GM06990 (cell line): ENCODE measurements at regions not wholly inside any gene's neighbourhood (a gene's known extent, or its start where the extent isn't known, plus 50 kb on each side); places are given as distances from the start of the nearest gene placed in this dataset.

Experiments used
- DNase-seq: peaks from one replicate; pipeline ENCODE4 v3.0.0-alpha.2; 2011; ENCODE audit not compliant: insufficient read length; ENCODE audit errors: extremely low read depth
- H3K27me3 ChIP-seq: replicated peaks from 2 replicates; pipeline ENCODE4 v1.6.0; 2011; ENCODE audit warnings: low read length; ENCODE audit not compliant: control insufficient read depth, insufficient read depth
- H3K36me3 ChIP-seq: 2 replicates; pipeline ENCODE4 v1.5.1; 2011; ENCODE audit warnings: low read length; ENCODE audit not compliant: control insufficient read depth, insufficient read depth
- H3K4me3 ChIP-seq: replicated peaks from 2 replicates; pipeline ENCODE4 v1.5.1; 2011; ENCODE audit warnings: low read depth, mild to moderate bottlenecking, control low read depth, low read length
- TF ChIP-seq, protein P1 (sequence below): IDR thresholded peaks from 2 replicates; pipeline ENCODE4 v1.5.1; 2011; ENCODE audit warnings: low read length, control low read depth, mild to moderate bottlenecking, inconsistent platforms; ENCODE audit not compliant: insufficient read depth, poor library complexity, severe bottlenecking

DNA sequence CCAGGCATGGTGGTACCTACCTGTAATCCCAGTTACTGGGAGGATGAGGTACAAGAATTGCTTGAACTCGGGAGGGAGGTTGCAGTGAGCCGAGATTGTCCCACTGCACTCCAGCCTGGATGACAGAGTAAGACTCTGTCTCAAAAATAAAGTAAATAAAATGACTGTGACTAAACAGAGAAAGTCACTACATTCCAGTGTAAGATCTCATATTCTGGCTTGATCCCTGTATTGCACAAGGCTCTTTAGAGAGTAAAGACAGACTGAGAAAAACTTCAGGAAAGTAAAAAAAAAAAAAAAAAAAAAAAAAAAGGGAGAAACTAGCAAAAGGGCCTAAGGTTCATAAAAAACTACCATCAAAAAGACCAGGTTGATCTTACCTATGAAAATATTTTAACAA, 106.6 kb upstream of the PJA2 start:
- no peaks in the 10 kb centered on the region for H3K36me3 ChIP-seq
- no peak for DNase-seq
- no peak overlapping the region for H3K4me3 ChIP-seq

DNA sequence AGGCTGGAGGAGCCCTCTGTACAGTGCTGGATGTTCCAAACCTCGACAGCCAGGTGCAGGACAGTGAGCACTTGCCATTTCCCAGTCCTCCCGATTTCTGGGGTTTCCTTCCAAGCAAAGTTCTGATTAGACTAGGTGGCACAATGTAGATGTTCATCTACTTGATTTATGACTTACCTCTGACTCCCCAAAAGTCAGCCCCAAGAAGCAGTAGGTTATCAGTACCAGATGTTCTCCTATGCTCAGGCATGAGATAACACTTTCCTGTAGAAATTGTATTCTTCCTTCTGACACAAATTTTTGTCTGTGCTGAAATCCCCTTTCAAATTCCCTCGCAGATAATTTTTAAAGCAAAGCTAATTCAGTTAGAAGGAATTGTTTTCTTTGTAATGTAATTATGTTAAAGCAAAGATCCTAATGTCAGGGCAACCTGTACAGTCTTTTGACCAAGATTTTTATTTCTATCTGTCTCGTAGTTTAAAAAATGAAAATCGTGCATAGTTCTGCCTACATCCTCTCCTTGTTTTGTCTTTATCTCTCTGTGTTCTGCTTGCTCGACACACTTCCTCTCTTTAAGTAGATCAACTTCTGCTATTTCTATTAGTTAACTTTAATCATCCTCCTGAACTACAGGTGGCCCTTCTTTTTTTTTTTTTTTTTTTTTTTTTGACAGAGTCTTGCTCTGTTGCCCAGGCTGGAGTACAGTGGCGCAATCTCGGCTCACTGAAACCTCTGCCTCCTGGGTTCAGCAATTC, 102.4 kb upstream of the PJA2 start:
- TF ChIP-seq, protein P1, sequence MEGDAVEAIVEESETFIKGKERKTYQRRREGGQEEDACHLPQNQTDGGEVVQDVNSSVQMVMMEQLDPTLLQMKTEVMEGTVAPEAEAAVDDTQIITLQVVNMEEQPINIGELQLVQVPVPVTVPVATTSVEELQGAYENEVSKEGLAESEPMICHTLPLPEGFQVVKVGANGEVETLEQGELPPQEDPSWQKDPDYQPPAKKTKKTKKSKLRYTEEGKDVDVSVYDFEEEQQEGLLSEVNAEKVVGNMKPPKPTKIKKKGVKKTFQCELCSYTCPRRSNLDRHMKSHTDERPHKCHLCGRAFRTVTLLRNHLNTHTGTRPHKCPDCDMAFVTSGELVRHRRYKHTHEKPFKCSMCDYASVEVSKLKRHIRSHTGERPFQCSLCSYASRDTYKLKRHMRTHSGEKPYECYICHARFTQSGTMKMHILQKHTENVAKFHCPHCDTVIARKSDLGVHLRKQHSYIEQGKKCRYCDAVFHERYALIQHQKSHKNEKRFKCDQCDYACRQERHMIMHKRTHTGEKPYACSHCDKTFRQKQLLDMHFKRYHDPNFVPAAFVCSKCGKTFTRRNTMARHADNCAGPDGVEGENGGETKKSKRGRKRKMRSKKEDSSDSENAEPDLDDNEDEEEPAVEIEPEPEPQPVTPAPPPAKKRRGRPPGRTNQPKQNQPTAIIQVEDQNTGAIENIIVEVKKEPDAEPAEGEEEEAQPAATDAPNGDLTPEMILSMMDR, result no peak
- Histone ChIP-seq H3K36me3 (no peaks in the 10 kb centered on the region), H3K4me3 (no peak overlapping the region), H3K27me3 (no peaks in the 10 kb centered on the region)
- no peak for DNase-seq

More for the DNA sequence above, 106.6 kb upstream of the PJA2 start:
- TF ChIP-seq, protein P1, result no peak
- H3K27me3 ChIP-seq, result no peaks in the 10 kb centered on the region

DNA sequence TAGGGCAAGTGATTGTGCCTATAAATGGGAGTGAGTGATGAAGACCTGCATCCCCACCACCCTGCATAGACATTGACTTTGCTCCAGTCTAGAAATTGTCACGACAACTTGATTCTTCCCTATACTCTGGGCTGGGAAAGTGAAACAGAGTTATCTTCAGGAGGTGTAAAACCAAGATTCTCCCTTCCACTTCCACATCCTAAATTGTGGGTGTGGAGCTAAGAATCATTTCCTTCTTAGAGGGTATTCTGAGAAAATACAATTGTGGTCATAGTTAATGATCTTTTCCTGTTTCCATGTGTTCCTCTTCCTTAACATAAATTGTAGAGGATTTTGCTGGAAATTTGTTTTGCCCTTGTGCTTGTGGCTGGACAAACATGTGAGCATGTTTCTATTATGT, 96.8 kb upstream of the PJA2 start:
- Histone ChIP-seq H3K36me3 (no peaks in the 10 kb centered on the region), H3K4me3 (no peak overlapping the region), H3K27me3 (no peaks in the 10 kb centered on the region)
- TF ChIP-seq, protein P1, result no peak
- DNase-seq, result no peak

DNA sequence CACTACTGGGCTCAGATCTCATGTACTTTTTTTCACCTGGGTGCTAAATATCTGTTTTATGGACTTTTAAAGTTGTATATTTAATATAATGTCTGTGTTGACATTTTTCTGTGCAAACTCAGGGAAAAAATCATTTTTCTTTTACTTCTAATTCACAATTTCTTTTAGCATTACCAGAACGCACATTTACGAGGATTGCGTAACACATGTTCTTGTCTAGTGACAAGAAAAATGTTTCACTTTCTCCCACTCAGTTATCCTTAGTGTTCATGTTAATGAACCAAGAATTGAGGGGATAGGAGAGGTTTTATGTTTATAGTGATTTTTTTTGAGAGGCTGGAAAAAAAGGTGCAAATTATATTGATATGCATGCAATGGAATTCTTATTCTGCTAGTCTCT, 86.3 kb upstream of the PJA2 start:
- Histone ChIP-seq H3K4me3 (no peak overlapping the region), H3K27me3 (no peaks in the 10 kb centered on the region), H3K36me3 (no peaks in the 10 kb centered on the region)
- no peak for DNase-seq
- TF ChIP-seq, protein P1, result no peak

DNA sequence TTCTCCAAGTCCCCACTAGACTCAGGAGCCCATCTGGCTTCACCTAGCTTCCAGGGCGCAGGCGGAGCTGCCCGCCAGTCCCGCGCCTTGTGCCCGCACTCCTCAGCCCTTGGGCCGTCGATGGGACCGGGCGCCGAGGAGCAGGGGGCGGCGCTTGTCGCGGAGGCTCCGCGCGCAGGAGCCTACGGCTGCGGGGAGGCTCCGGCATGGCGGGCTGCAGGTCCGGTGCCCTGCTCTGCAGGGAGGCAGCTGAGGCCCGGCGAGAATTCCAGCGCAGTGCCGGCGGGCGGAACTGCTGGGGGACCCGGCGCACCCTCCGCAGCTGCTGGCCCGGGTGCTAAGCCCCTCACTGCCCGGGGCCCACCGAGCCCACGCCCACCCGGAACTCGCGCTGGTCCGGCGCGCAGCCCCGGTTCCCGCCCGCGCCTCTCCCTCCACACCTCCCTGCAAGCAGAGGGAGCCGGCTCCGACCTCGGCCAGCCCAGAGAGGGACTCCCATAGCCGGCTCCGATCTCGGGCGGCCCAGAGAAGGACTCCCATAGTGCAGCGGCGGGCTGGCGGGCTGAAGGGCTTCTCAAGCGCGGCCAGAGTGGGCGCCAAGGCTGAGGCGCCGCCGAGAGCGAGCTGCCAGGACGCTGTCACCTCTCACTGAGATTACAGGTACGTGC, 78.1 kb upstream of the PJA2 start:
- TF ChIP-seq, protein P1, result no peak
- no peak overlapping the region for H3K4me3 ChIP-seq
- no peaks in the 10 kb centered on the region for H3K36me3 ChIP-seq
- DNase-seq, result no peak
- no peaks in the 10 kb centered on the region for H3K27me3 ChIP-seq
